K562 (cell line): ENCODE measurements at regions not wholly inside any gene's neighbourhood (a gene's known extent, or its start where the extent isn't known, plus 50 kb on each side); places are given as distances from the start of the nearest gene placed in this dataset.

Experiments
- ATAC-seq: fragments of 200-7000 bp; cut with Tn5 transposase; 3 replicates; pipeline ENCODE4 v1.9.1; 2020; ENCODE audit warnings: moderate library complexity
- BruUV-seq: library from RNA; stranded (reverse); fragments of 400-500 nt; replicated peaks from 2 replicates; lab custom pipeline; 2021; lab: Mats Ljungman, UMichigan
- CTCF ChIA-PET: fragments of 300-600 bp; formaldehyde crosslinking; extraction: SDS; loops from one replicate; lab custom pipeline; 2021; ENCODE audit warnings: low intra/inter-chr PET ratio; lab: Yijun Ruan, JAX
- POLR2A ChIA-PET: fragments of 300-600, 350-650 bp; sonication (Branson Sonifier 250); formaldehyde crosslinking; extraction: SDS; loops from one replicate; lab custom pipeline; 2021; ENCODE audit warnings: antibody characterized with exemption, inconsistent platforms; lab: Yijun Ruan, JAX
- DNase-seq, 4 experiments: peaks; one replicate each; pipeline versions ENCODE4 v3.0.0 to v3.0.0-alpha.2; 2011 to 2018; ENCODE audit warnings: low spot score in 3 of 4, mixed read lengths in 3 of 4; ENCODE audit errors: extremely low read depth in 1 of 4
- FAIRE-seq: peaks from 2 replicates; lab custom pipeline; 2011; peaks lifted over from hg19 to GRCh38; lab: Jason Lieb, UNC
- H2AFZ ChIP-seq: 2 replicates; pipeline ENCODE4 v1.6.0; 2011; ENCODE audit warnings: low read depth, low read length, control low read depth, inconsistent platforms
- H3K27ac ChIP-seq: fragments of 200-600 bp; 3 replicates; pipeline ENCODE4 v1.8.0; 2011; ENCODE audit warnings: low read depth, mild to moderate bottlenecking, control low read depth, inconsistent platforms, low read length, moderate library complexity, mixed read lengths; ENCODE audit errors: extremely low read depth
- H3K27me3 ChIP-seq, 2 experiments: fragments of 300-600 bp in 1 of 2; 2 replicates in 1 of 2; 3 replicates in 1 of 2; pipeline versions ENCODE4 v1.6.0 to v1.8.0; 2011; ENCODE audit warnings: inconsistent platforms in 2 of 2, low read length in 2 of 2, mild to moderate bottlenecking in 1 of 2, mixed read lengths in 1 of 2, moderate library complexity in 1 of 2; ENCODE audit not compliant: control insufficient read depth in 2 of 2, insufficient read depth in 2 of 2
- H3K36me3 ChIP-seq: fragments of 300-600 bp; 3 replicates; pipeline ENCODE4 v1.8.0; 2011; ENCODE audit warnings: mild to moderate bottlenecking, low read length, inconsistent platforms; ENCODE audit not compliant: control insufficient read depth, insufficient read depth
- H3K4me1 ChIP-seq, 2 experiments: fragments of 200-600 bp in 1 of 2; replicated peaks in 1 of 2; 2 replicates in 1 of 2; 3 replicates in 1 of 2; pipeline versions ENCODE4 v1.5.1 to v1.8.0; 2011; ENCODE audit warnings: inconsistent platforms in 2 of 2, low read length in 2 of 2, mild to moderate bottlenecking in 1 of 2, mixed read lengths in 1 of 2, moderate library complexity in 1 of 2; ENCODE audit not compliant: control insufficient read depth in 2 of 2, insufficient read depth in 2 of 2
- H3K4me2 ChIP-seq: 2 replicates; pipeline ENCODE4 v1.6.1; 2011; ENCODE audit warnings: low read length, control low read depth, inconsistent platforms, mixed read lengths; ENCODE audit not compliant: insufficient read depth
- H3K4me3 ChIP-seq: fragments of 200-600 bp; sonication (generic), shearing (Covaris generic); 2 replicates; pipeline ENCODE4 v1.5.1; 2016; ENCODE audit warnings: control low read depth, inconsistent platforms
- H3K79me2 ChIP-seq: fragments of 200-600 bp; 3 replicates; pipeline ENCODE4 v1.8.0; 2011; ENCODE audit warnings: low read length, inconsistent platforms; ENCODE audit not compliant: control insufficient read depth, insufficient read depth
- H3K9ac ChIP-seq, 2 experiments: 2 replicates each; pipeline versions ENCODE4 v1.6.0 to v1.6.1; 2011; ENCODE audit warnings: low read depth in 2 of 2, low read length in 2 of 2, control low read depth in 1 of 2, inconsistent platforms in 1 of 2, mild to moderate bottlenecking in 1 of 2, mixed read lengths in 1 of 2; ENCODE audit not compliant: insufficient read depth in 1 of 2
- H3K9me1 ChIP-seq: one replicate; pipeline ENCODE4 v1.6.0; 2011; ENCODE audit warnings: inconsistent platforms, mild to moderate bottlenecking, low read length, moderate library complexity; ENCODE audit not compliant: control insufficient read depth, insufficient read depth
- H3K9me3 ChIP-seq: replicated peaks from 2 replicates; pipeline ENCODE4 v1.5.1; 2011; ENCODE audit warnings: low read depth, low read length, inconsistent platforms; ENCODE audit not compliant: control insufficient read depth, insufficient read depth
- H4K20me1 ChIP-seq: replicated peaks from 2 replicates; pipeline ENCODE4 v1.6.1; 2011; ENCODE audit warnings: low read length, inconsistent platforms, mixed read lengths; ENCODE audit not compliant: control insufficient read depth, insufficient read depth
- BRD4 ChIP-seq: fragments of 200-600 bp; sonication (generic); IDR thresholded peaks from 2 replicates; pipeline ENCODE4 v1.6.1; 2017; ENCODE audit warnings: inconsistent platforms
- CBX3 ChIP-seq, 2 experiments: IDR thresholded peaks; 1 replicate in 1 of 2; 2 replicates in 1 of 2; pipeline ENCODE4 v1.6.1; 2012; ENCODE audit warnings: inconsistent platforms in 2 of 2, low read length in 2 of 2, borderline replicate concordance in 1 of 2, control low read depth in 1 of 2
- LARP7 ChIP-seq: fragments of 450-650 bp; IDR thresholded peaks from 2 replicates; pipeline ENCODE4 v1.6.1; 2016
- MYBL2 ChIP-seq, 2 experiments: fragments of 450-650 bp in 1 of 2; sonication (generic) in 1 of 2; formaldehyde crosslinking in 1 of 2; IDR thresholded peaks; 2 replicates each; pipeline versions ENCODE4 v1.6.1 to v1.8.1; 2017 to 2022; ENCODE audit warnings: borderline replicate concordance in 1 of 2, inconsistent platforms in 1 of 2, low read depth in 1 of 2, mild to moderate bottlenecking in 1 of 2, missing genetic modification reagents in 1 of 2, moderate library complexity in 1 of 2
- SMAD3 ChIP-seq: fragments of 450-650 bp; formaldehyde crosslinking; conservative IDR thresholded peaks from 2 replicates; pipeline ENCODE4 v1.4.0; 2020; ENCODE audit warnings: mild to moderate bottlenecking
- SMARCA4 ChIP-seq: fragments of 450-650 bp; IDR thresholded peaks from 2 replicates; pipeline ENCODE4 v1.6.1; 2016
- SPI1 ChIP-seq: IDR thresholded peaks from 2 replicates; pipeline ENCODE4 v1.6.1; 2011; ENCODE audit warnings: low read depth, low read length, control low read depth, borderline replicate concordance
- TAF7 ChIP-seq: fragments of 450-650 bp; IDR thresholded peaks from 2 replicates; pipeline ENCODE4 v1.6.1; 2016; ENCODE audit warnings: missing genetic modification characterization, missing compliant biosample characterization
- TEAD1 ChIP-seq, 2 experiments: fragments of 450-650 bp in 1 of 2; sonication (generic) in 1 of 2; formaldehyde crosslinking; IDR thresholded peaks; 2 replicates each; pipeline versions ENCODE4 v1.4.0 to v1.8.0; 2020 to 2022; ENCODE audit warnings: mild to moderate bottlenecking in 2 of 2, missing genetic modification reagents in 1 of 2
- ZFP30 ChIP-seq: fragments of 250-450 bp; sonication (Bioruptor Pico); IDR thresholded peaks from 2 replicates; pipeline ENCODE4 v1.8.0; 2022; ENCODE audit warnings: moderate library complexity, mild to moderate bottlenecking, inconsistent platforms, borderline replicate concordance
- ZNF253 ChIP-seq: fragments of 250-450 bp; sonication (Bioruptor Pico); conservative IDR thresholded peaks from 2 replicates; pipeline ENCODE4 v1.6.1; 2021; ENCODE audit warnings: mild to moderate bottlenecking
- ZNF324 ChIP-seq: fragments of 250-450 bp; sonication (Bioruptor Pico); IDR thresholded peaks from 2 replicates; pipeline ENCODE4 v1.4.0; 2020; ENCODE audit warnings: mild to moderate bottlenecking
- WGBS: fragments of 100-300 bp; shearing (Covaris generic); methylation state at CpG from one replicate; pipeline ENCODE4 v1.1.6; 2016; ENCODE audit warnings: low coverage, mixed read lengths; ENCODE audit not compliant: insufficient coverage; ENCODE audit errors: missing lambda C conversion rate; 5-methylcytosine and 5-hydroxymethylcytosine counted together
- in situ Hi-C: fragments of 300-500 bp; cut with MboI; formaldehyde crosslinking; loops from 4 replicates; pipeline ENCODE4 v1.15.0; 2018; ENCODE audit warnings: inconsistent platforms, mixed read lengths
- intact Hi-C: fragments of 100-400 bp; cut with micrococcal nuclease; formaldehyde crosslinking; loops from 2 replicates; pipeline ENCODE4 v1.14.2; 2022
- TF ChIP-seq, protein P1 (sequence below): fragments of 450-650 bp; IDR thresholded peaks from 2 replicates; pipeline ENCODE4 v1.6.1; 2016; ENCODE audit warnings: low read depth

DNA sequence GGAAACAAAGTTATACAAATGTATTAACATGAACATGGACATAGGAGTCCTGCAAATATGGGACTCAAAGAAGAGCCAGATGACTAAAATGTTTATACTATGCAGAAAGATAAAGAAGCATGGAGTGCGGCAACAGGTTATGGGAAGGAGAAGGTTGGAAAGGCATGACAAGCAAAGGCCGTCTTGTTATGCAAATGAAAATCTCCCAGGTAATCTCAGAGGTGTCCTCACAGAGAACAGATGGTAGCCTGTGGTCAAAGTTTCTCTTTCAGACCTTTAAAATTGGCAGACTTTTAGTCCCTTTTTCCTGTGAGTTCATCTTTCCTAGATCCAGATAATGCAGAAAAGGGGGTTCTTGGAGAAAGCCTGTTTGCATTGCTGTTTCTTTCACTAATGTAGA, 116.4 kb upstream of the BEND4 start:
- no peak for DNase-seq
- no peak overlapping the region for H2AFZ ChIP-seq
- ATAC-seq: no peak
- CTCF ChIA-PET: no interaction called here
- H3K27me3 ChIP-seq: 0 out of 5 replicates have a peak, but pooled peaks cover 0 to 5% of the 10 kb centered on the region in 2 experiments
- H3K27ac ChIP-seq: no peak overlapping the region
- BruUV-seq: no TSS peak
- POLR2A ChIA-PET: no interaction called here
- H3K79me2 ChIP-seq: no peaks in the 10 kb centered on the region
- H4K20me1 ChIP-seq: no peaks in the 10 kb centered on the region
- intact Hi-C loops (no loop called here), in situ Hi-C loops (no loop called here)
- no peaks in the 10 kb centered on the region for H3K36me3 ChIP-seq
- H3K4me1 ChIP-seq: no peaks in the 10 kb centered on the region
- no peak overlapping the region for H3K9ac ChIP-seq
- no peak overlapping the region for H3K4me2 ChIP-seq
- H3K9me1 ChIP-seq: no peaks in the 10 kb centered on the region
- no peak for TF ChIP-seq ZNF253 (CRISPR knock-in tag)
- no peak for TF ChIP-seq ZFP30 (CRISPR knock-in tag)
- TF ChIP-seq BRD4: no peak
- no peak for TF ChIP-seq LARP7
- no peak for TF ChIP-seq TEAD1 (CRISPR knock-in tag; IDR thresholded peaks at IDR 0.05)
- TF ChIP-seq ZNF324 (CRISPR knock-in tag): no peak
- TF ChIP-seq, protein P1, sequence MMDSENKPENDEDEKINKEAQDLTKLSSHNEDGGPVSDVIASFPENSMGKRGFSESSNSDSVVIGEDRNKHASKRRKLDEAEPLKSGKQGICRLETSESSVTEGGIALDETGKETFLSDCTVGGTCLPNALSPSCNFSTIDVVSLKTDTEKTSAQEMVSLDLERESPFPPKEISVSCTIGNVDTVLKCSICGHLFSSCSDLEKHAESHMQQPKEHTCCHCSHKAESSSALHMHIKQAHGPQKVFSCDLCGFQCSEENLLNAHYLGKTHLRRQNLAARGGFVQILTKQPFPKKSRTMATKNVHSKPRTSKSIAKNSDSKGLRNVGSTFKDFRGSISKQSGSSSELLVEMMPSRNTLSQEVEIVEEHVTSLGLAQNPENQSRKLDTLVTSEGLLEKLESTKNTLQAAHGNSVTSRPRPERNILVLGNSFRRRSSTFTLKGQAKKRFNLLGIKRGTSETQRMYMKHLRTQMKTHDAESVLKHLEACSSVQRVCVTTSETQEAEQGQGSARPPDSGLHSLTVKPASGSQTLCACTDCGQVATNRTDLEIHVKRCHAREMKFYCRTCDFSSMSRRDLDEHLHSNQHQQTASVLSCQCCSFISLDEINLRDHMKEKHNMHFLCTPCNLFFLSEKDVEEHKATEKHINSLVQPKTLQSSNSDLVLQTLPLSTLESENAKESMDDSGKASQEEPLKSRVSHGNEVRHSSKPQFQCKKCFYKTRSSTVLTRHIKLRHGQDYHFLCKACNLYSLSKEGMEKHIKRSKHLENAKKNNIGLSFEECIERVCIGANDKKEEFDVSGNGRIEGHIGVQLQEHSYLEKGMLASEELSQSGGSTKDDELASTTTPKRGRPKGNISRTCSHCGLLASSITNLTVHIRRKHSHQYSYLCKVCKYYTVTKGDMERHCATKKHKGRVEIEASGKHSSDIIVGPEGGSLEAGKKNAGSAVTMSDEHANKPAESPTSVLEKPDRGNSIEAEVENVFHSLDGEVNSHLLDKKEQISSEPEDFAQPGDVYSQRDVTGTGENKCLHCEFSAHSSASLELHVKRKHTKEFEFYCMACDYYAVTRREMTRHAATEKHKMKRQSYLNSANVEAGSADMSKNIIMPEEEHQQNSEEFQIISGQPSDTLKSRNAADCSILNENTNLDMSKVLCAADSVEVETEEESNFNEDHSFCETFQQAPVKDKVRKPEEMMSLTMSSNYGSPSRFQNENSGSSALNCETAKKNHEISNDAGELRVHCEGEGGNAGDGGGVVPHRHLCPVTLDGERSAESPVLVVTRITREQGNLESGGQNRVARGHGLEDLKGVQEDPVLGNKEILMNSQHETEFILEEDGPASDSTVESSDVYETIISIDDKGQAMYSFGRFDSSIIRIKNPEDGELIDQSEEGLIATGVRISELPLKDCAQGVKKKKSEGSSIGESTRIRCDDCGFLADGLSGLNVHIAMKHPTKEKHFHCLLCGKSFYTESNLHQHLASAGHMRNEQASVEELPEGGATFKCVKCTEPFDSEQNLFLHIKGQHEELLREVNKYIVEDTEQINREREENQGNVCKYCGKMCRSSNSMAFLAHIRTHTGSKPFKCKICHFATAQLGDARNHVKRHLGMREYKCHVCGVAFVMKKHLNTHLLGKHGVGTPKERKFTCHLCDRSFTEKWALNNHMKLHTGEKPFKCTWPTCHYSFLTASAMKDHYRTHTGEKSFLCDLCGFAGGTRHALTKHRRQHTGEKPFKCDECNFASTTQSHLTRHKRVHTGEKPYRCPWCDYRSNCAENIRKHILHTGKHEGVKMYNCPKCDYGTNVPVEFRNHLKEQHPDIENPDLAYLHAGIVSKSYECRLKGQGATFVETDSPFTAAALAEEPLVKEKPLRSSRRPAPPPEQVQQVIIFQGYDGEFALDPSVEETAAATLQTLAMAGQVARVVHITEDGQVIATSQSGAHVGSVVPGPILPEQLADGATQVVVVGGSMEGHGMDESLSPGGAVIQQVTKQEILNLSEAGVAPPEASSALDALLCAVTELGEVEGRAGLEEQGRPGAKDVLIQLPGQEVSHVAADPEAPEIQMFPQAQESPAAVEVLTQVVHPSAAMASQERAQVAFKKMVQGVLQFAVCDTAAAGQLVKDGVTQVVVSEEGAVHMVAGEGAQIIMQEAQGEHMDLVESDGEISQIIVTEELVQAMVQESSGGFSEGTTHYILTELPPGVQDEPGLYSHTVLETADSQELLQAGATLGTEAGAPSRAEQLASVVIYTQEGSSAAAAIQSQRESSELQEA: no peak
- no peak for TF ChIP-seq CBX3 (IDR thresholded peaks at IDR 0.05; ENCODE audit: borderline replicate concordance in 1 of 2, low read length in 2 of 2)
- TF ChIP-seq TAF7 (tag): no peak
- TF ChIP-seq SMAD3 (CRISPR knock-in tag): no peak
- TF ChIP-seq SPI1: no peak
- no peak for TF ChIP-seq MYBL2 (IDR thresholded peaks at IDR 0.05; ENCODE audit: low read depth)
- no peak for TF ChIP-seq MYBL2 (CRISPR knock-in tag; IDR thresholded peaks at IDR 0.05; ENCODE audit: borderline replicate concordance)
- TF ChIP-seq SMARCA4: no peak
- H3K4me3 ChIP-seq: no peak overlapping the region
- 0% methylated on average over 2 of the region's 2 CpGs for WGBS
- no peaks in the 10 kb centered on the region for H3K9me3 ChIP-seq
- FAIRE-seq: no peak
